ENCODE measurements at regions not wholly inside any gene's neighbourhood (a gene's known extent, or its start where the extent isn't known, plus 50 kb on each side); places are given as distances from the start of the nearest gene placed in this dataset.
"Not testable (repeated sequence)": the region's sequence is repeated elsewhere in the genome, so short reads cannot be mapped to it uniquely, and the experiment has no call there.

- DNase-seq (ENCODE audit: low read depth), result no peak
Observed at GRCh38 chr13:102538938-102539337, 57.8 kb upstream of the TPP2 start.

- DNase-seq (ENCODE audit: low read depth), result no peak
Observed at GRCh38 chr13:102536695-102537485, 59.9 kb upstream of the TPP2 start.

GRCh38 chr13:102536196-102536595 lies 60.6 kb upstream of the TPP2 start:
- no peak for DNase-seq (ENCODE audit: low read depth)

GRCh38 chr13:102530751-102531150 lies 66.0 kb upstream of the TPP2 start:
- DNase-seq (ENCODE audit: low read depth), result no peak

- not testable (repeated sequence) for DNase-seq (ENCODE audit: low read depth)
Observed at GRCh38 chr13:102522251-102522650, 74.5 kb upstream of the TPP2 start.

- DNase-seq (ENCODE audit: low read depth), result peak; percentile 2
Observed at GRCh38 chr13:102517959-102518358, 78.8 kb upstream of the TPP2 start.

GRCh38 chr13:102510072-102510471 lies 86.7 kb upstream of the TPP2 start:
- no peak for DNase-seq (ENCODE audit: low read depth)

- no peak for DNase-seq (ENCODE audit: low read depth)
Observed at GRCh38 chr13:102508411-102508810, 88.4 kb upstream of the TPP2 start.

GRCh38 chr13:102504002-102504401 lies 92.8 kb upstream of the TPP2 start:
- no peak for DNase-seq (ENCODE audit: low read depth)

GRCh38 chr13:102495663-102496062 lies 93.8 kb upstream of the FGF14 start:
- DNase-seq (ENCODE audit: low read depth), result no peak

- DNase-seq (ENCODE audit: low read depth), result peak; percentile 1
Observed at GRCh38 chr13:102487330-102487729, 85.5 kb upstream of the FGF14 start.

- peak; percentile 22 for DNase-seq (ENCODE audit: low read depth)
Observed at GRCh38 chr13:102484329-102484728, 82.5 kb upstream of the FGF14 start.

GRCh38 chr13:102472650-102473049 lies 70.8 kb upstream of the FGF14 start:
- no peak for DNase-seq (ENCODE audit: low read depth)

- no peak for DNase-seq (ENCODE audit: low read depth)
Observed at GRCh38 chr13:102470283-102470917, 68.6 kb upstream of the FGF14 start.

- no peak for DNase-seq (ENCODE audit: low read depth)
Observed at GRCh38 chr13:102466610-102467190, 64.9 kb upstream of the FGF14 start.

- DNase-seq (ENCODE audit: low read depth), result no peak
Observed at GRCh38 chr13:102462570-102462969, 60.7 kb upstream of the FGF14 start.

GRCh38 chr13:102461302-102461701 lies 59.5 kb upstream of the FGF14 start:
- DNase-seq (ENCODE audit: low read depth), result no peak

- DNase-seq (ENCODE audit: low read depth), result no peak
Observed at GRCh38 chr13:102460806-102461205, 59.0 kb upstream of the FGF14 start.

- peak; percentile 52 for DNase-seq (ENCODE audit: low read depth)
Observed at GRCh38 chr13:102452836-102453235, 51.0 kb upstream of the FGF14 start.

Measured in renal cortical epithelial cell (primary cell).